GM23248 (cell line): ENCODE measurements at regions not wholly inside any gene's neighbourhood (a gene's known extent, or its start where the extent isn't known, plus 50 kb on each side); places are given as distances from the start of the nearest gene placed in this dataset.
"Not testable (repeated sequence)": the region's sequence is repeated elsewhere in the genome, so short reads cannot be mapped to it uniquely, and the experiment has no call there.

Experiments used
- EZH2 ChIP-seq: fragments of 200-600 bp; sonication (generic); IDR thresholded peaks from 2 replicates; pipeline ENCODE4 v1.6.1; 2018; ENCODE audit warnings: antibody characterized with exemption, mild to moderate bottlenecking; ENCODE audit not compliant: insufficient read depth, poor library complexity, severe bottlenecking
- EZH2phosphoT487 ChIP-seq: fragments of 200-600 bp; sonication (generic); IDR thresholded peaks from 2 replicates; pipeline ENCODE4 v1.6.1; 2018; ENCODE audit warnings: antibody characterized with exemption, moderate library complexity, mild to moderate bottlenecking, low read depth; ENCODE audit not compliant: insufficient read depth

DNA sequence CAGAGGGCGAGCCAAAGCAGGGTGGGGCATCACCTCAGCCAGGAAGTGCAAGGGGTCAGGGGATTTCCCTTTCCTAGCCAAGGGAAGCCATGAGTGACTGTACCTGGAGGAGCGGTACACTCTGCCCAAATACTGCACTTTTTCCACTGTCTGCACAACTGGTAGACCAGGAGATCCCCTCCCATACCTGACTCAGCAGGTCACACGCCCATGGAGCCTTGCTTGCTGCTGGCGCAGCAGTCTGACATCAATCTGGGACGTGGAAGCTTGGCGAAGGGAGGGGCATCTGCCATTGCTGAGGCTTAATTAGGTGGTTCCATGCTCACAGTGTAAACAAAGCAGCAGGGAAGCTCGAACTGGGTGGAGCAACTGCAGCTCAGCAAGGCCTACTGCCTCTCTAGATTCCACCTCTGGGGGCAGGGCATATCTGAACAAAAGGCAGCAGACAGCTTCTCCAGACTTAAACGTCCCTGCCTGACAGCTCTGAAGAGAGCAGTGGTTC lies 217.7 kb downstream of the LHFPL1 start:
- TF ChIP-seq EZH2, EZH2phosphoT487: not testable (repeated sequence)
